C1 segment of cervical spinal cord (tissue), 14 donors: ENCODE measurements at regions not wholly inside any gene's neighbourhood (a gene's known extent, or its start where the extent isn't known, plus 50 kb on each side); places are given as distances from the start of the nearest gene placed in this dataset.

Experiments used
- DNase-seq, 14 donors: peaks; one replicate each; lab custom pipeline; 2025; lab: John Stamatoyannopoulos, UW

GRCh38 chr2:236654496-236654895 is 84.9 kb downstream of the ACKR3 start:
- no peak for DNase-seq

GRCh38 chr2:236656166-236656565 is 86.5 kb downstream of the ACKR3 start:
- DNase-seq, result no peak

DNA sequence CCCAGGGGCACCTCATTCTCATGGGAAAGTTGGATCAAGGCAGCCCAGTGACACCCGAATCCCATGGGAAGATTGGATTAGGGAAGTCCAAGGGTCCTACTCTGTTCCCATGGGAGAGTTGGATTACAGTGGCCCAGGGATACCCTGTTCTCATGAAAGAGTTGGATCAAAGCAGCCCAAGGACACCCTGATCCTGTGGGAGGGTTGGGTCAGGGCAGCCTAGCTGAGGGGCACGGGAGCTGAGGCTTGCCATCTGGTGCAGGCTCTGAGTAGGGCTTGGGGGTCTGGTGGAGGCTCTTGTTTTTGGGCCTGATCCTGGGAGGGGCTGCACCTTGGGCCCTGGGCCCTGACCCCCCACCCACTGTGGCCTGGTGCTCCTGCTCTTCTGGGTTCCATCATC is 87.1 kb downstream of the ACKR3 start:
- no peak for DNase-seq

DNA sequence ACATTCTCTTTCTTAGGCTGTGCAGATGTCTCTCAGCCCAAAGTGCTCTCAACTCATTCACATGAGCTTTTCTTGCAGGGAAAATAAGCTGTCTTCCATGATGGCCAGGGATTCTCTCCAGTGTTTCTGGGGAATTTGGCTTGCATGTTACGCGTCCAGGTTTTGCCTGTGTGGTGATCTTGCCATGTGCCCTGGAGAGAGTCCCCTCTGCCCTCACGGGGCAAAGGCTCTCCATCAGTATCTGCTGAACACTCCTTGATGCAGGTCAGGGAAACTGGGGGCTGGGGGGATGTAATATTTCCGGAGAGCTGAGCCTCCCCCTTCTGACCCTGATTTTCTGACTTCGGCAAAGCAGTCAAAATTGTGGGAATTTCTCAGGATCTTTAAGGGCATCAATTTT is 87.6 kb downstream of the ACKR3 start:
- DNase-seq, result no peak

- DNase-seq, result no peak
Measured at GRCh38 chr2:236657801-236658200, 88.2 kb downstream of the ACKR3 start.

DNA sequence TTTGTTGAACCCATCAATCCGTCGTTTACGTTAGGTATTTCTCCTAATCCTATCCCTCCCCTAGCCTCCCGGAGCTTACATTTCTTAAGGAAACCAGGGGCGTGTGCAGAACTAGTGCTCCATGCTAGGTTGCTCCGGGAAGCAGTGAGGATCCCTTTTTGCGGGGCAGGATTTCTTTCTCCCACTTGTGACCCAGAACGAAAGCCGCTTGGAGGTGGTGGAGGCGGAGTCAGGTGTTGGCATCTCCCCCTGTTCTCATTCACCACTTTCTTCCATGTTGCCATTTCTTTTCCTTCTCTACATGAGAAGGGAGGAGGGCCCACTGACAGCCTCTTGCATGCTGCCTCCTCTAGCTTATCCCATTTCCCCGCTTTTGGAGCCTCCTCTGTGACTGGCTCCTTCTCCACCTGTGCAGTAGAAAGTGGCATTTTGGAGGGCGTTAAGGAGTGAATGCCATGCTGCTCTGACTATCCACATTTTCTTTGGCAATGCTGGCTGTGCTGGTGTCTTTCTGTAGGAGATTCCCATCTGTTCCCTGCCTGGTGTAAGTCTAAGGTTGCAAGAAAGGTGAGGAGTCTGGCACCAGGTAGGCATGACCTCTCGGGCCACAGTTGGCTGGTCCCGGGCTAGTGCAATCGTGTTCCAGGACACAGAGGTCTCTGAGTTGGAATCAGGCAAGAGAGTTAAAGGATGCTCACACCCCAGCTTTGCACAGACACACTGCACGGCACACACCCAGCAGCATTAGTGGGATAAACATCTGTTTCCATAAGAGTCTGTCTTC is 89.5 kb downstream of the ACKR3 start:
- DNase-seq, result no peak

DNA sequence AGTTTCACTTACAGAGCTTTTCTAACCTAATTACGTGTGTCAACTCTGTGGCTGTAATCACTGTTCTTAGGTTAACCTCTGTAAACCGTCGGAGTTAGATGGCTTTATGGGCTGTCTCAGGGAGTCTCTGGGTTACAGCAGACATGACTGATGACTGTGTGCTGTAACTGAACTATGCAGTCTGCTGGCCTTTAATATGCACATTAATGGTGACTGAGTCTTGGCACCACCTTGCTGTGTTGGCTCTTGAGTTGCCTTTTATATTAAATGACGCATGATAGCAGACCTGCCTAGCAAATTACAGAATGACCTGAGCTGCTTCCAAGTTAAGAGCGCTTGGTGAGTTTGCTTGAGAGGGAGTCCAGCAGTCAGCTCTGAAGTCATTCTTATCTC is 90.1 kb downstream of the ACKR3 start:
- DNase-seq, result no peak

DNA sequence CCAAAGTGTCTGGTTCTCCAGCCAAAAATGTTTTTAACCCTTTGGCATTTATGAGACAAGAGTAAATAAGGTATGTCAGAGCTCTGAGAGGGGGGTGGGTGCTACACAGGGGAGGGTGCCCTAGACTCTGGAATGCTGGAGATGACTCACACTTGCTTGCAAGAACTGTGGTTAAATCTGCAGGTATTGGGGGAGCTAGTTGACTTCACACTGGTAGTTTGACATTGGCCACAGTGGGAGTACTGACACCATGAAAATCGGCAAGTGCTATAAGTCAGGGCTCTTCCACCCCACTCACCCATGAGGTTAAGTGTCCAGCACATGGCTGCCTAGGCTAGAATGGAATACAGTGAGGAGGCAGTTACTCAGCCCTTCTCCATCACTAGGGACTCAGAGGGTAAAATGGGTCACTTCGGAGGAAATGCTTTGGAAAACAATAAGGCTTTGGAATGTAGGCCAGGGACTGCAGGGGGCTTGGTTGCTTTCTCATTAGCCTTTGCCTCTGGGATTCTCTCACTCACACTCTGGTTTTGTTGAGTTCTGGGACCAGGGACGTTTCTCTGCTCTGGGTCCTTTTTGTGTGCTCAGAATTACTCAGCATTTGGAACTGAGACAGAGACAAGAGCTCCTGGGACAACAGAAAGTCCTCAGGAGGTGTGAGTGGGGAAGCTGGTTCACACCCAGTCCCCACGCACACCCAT is 91.6 kb downstream of the ACKR3 start:
- peak in 1 of 14 donors; percentile 31 for DNase-seq

DNA sequence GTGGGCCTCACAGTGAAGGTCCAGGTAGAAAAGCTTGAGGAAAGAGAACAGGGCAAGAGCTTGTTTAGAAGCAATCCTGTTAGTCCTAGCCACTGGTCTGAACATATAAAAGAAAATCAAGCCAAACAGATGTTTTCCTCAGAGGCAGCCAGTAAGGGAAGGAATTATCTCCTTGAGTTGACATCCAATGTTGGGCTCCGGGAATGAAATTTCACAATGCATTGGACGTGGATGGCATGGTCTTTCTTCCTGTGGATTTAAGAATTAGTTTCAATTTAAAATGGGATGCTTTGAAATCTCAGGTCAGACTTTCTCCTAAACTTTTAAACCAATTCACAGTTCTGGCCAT is 92.1 kb downstream of the ACKR3 start:
- DNase-seq, result no peak

- no peak for DNase-seq
Measured at GRCh38 chr2:236662231-236663185, 92.9 kb downstream of the ACKR3 start.

GRCh38 chr2:236663287-236664101 is 93.9 kb downstream of the ACKR3 start:
- DNase-seq, result no peak

DNA sequence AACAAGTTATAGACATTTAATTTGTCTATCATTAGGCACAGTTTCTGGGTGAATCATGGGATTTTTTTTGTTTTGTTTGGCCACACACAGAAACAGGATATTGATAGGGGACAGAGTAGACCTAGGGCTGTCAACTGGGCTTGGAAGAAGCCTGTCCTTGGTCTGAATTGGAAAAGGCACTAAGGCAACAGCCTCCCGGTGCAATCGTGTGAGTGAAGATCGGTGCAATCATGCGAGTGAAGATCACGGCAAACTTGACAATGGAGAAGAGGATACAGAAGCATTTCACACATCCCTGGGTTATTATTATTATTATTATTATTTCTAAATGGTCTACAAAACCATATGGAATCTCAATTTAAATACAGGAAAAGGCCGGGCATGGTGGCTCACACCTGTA is 94.5 kb downstream of the ACKR3 start:
- DNase-seq, result no peak

DNA sequence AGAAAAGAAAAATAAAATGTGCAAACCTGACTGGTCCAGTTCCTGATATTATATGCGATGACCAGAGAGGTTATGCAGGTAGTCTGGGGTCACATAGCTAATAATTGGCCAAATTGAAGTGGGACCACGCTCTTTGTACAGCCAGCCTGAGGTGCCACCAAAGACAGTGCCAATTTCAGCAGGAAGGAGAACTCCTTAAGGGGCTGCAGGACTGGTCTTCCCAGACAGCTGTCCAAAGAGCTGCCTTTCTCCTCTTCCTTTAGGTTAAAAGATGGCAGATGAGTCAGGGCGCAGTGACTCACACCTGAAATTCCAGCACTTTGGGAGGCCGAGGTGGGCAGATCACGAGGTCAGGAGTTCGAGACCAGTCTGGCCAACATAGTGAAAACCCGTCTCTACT is 95.5 kb downstream of the ACKR3 start:
- no peak for DNase-seq

- no peak for DNase-seq
Measured at GRCh38 chr2:236665572-236666118, 96.0 kb downstream of the ACKR3 start.

GRCh38 chr2:236666646-236667204 is 97.1 kb downstream of the ACKR3 start:
- DNase-seq, result no peak

DNA sequence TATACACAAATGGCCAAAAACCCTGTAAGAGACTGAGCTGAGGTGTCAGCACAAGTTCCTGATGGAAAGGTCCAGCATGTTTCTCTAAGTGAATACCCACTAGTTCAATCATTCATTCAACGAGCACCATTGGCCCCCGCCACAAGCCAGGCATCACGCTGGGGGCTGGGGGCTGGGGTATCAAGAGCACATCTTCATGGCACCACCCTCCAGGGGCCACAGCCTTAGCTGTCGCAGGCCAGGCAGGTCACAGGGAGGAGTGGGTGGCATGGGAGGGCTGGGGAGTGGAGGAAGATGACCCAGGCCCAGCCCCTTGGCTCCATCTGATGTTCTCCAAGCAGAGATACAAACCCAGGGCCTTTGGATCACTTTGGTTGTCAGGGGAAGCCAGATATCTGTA is 97.9 kb downstream of the ACKR3 start:
- DNase-seq, result no peak

DNA sequence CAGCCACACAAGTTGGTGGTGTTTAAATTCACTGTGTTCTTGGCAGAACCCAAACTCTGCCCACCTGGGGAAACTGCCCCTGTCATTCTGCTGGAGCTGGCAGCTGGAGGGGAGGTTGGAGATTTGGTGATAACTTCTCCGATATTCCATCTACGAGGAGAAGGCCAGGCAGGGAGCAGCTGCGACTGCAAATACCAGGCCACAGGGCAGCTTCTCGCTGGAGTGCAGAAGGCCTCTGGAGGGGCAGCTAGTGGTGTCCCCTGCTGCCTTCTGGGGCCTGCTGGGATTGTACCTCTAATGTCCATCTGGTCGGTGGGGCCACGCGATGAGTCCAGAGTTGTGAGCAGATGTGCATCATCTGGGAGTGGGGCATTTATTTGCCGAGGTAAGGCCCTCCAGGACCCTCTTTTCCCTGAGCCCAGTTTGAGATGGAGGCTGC is 98.9 kb downstream of the ACKR3 start:
- DNase-seq, result no peak

DNA sequence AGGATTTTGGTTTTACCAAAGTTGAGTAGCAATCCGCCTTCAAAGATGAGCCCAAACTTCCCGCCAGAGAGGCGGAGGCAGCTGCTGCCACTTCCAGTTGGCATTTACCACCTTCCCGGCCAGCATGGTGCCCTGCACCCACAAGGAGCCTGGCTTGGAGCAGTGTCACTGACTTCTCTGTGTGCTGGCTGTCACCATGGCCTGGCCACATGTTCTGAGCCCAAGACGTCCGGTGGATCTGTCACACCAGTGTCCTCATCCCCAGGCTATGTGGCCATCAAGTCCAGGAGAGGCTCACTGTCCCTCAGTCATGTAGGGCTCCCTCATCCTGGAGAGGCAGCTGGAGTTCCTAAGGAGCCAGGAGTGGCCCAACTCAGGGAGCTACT is 100.6 kb downstream of the ACKR3 start:
- DNase-seq, result peak in 6 of 14 donors; percentile 34 to 80 (median 50)

- DNase-seq, result no peak
Measured at GRCh38 chr2:236671896-236672562, 102.4 kb downstream of the ACKR3 start.

- DNase-seq, result no peak
Measured at GRCh38 chr2:236672606-236673005, 103.0 kb downstream of the ACKR3 start.
